ENCODE measurements at regions not wholly inside any gene's neighbourhood (a gene's known extent, or its start where the extent isn't known, plus 50 kb on each side); places are given as distances from the start of the nearest gene placed in this dataset.

- intact Hi-C loops (cut with DNase I), result no loop called here
- TF ChIP-seq CTCF (IDR thresholded peaks at IDR 0.05), result no peak
- Histone ChIP-seq H3K27ac (no peak overlapping the region), H3K4me3 (no peak overlapping the region), H3K9me3 (no peaks in the 10 kb centered on the region), H3K4me1 (no peaks in the 10 kb centered on the region), H3K27me3 (no peaks in the 10 kb centered on the region), H3K36me3 (no peaks in the 10 kb centered on the region)
- no peak for DNase-seq (ENCODE audit: low spot score in 2 of 2)
Measured at GRCh38 chr4:64870558-64870957, 461.3 kb upstream of the TECRL start.

DNA sequence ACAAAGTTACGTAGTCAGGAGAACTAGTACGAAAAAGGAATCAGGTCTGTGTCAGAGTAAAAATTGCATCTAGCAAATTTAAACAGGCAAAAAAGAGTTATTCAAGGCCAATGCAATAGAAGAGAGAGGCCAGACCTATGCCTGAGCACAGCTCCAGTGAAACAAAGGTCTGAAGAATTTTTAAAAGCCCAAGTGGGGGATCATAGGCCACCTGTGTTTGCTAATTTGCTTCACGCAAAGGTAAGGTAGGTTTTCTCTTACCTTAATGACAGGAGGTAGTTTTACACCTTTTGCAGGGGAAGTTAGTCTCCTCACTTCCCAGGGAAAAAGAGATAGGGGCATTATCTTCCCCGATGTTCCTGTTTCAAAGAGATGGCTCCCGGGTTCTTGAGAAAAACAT, 448.6 kb upstream of the TECRL start:
- no peaks in the 10 kb centered on the region for H3K27me3 ChIP-seq
- intact Hi-C loops (cut with DNase I), result no loop called here
- no peaks in the 10 kb centered on the region for H3K36me3 ChIP-seq
- H3K9me3 ChIP-seq, result no peaks in the 10 kb centered on the region
- DNase-seq (ENCODE audit: low spot score in 2 of 2), result no peak
- no peak for TF ChIP-seq CTCF (IDR thresholded peaks at IDR 0.05)
- no peak overlapping the region for H3K27ac ChIP-seq
- H3K4me1 ChIP-seq, result no peaks in the 10 kb centered on the region
- H3K4me3 ChIP-seq, result no peak overlapping the region

- Histone ChIP-seq H3K36me3 (no peaks in the 10 kb centered on the region), H3K4me1 (no peaks in the 10 kb centered on the region), H3K4me3 (no peak overlapping the region), H3K27ac (no peak overlapping the region), H3K9me3 (no peaks in the 10 kb centered on the region), H3K27me3 (no peaks in the 10 kb centered on the region)
- intact Hi-C loops (cut with DNase I), result no loop called here
- no peak for TF ChIP-seq CTCF (IDR thresholded peaks at IDR 0.05)
- DNase-seq (ENCODE audit: low spot score in 2 of 2), result no peak
Measured at GRCh38 chr4:64857198-64857597, 447.9 kb upstream of the TECRL start.

GRCh38 chr4:64846417-64846816, 437.2 kb upstream of the TECRL start:
- Histone ChIP-seq H3K27ac (no peak overlapping the region), H3K4me3 (no peak overlapping the region), H3K27me3 (no peaks in the 10 kb centered on the region), H3K36me3 (no peaks in the 10 kb centered on the region), H3K4me1 (no peaks in the 10 kb centered on the region), H3K9me3 (no peaks in the 10 kb centered on the region)
- intact Hi-C loops (cut with DNase I), result no loop called here
- DNase-seq (ENCODE audit: low spot score in 2 of 2), result no peak
- no peak for TF ChIP-seq CTCF (IDR thresholded peaks at IDR 0.05)

DNA sequence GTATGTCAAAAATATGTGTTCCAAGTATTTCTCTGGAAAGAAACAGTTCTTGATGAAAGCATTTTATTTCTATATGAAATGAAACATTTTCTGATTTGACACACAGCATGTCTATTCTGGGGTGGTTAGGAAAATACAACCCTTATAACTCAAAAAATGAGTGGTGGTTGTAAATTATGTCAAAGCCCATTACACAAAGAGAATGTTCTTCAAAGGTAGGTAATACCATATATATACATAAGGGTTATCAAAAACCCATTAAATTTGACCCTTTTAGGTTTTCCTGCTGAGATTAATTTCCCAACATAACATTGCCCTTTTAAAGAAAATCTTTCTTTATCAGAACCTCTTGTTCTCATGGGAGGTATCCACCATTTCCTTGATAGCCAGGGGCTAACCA, 420.5 kb upstream of the TECRL start:
- H3K4me3 ChIP-seq, result no peak overlapping the region
- TF ChIP-seq CTCF (IDR thresholded peaks at IDR 0.05), result no peak
- no peak overlapping the region for H3K27ac ChIP-seq
- no peaks in the 10 kb centered on the region for H3K4me1 ChIP-seq
- no peaks in the 10 kb centered on the region for H3K9me3 ChIP-seq
- no peak for DNase-seq (ENCODE audit: low spot score in 2 of 2)
- no peaks in the 10 kb centered on the region for H3K27me3 ChIP-seq
- H3K36me3 ChIP-seq, result no peaks in the 10 kb centered on the region
- intact Hi-C loops (cut with DNase I), result no loop called here

GRCh38 chr4:64824591-64824990, 415.3 kb upstream of the TECRL start:
- Histone ChIP-seq H3K9me3 (no peaks in the 10 kb centered on the region), H3K4me1 (no peaks in the 10 kb centered on the region), H3K27ac (no peak overlapping the region), H3K27me3 (no peaks in the 10 kb centered on the region), H3K36me3 (no peaks in the 10 kb centered on the region), H3K4me3 (no peak overlapping the region)
- intact Hi-C loops (cut with DNase I), result no loop called here
- no peak for DNase-seq (ENCODE audit: low spot score in 2 of 2)
- no peak for TF ChIP-seq CTCF (IDR thresholded peaks at IDR 0.05)

Data from ascending aorta (tissue), 2 donors.